Breast epithelium (tissue), 4 donors: ENCODE measurements at regions not wholly inside any gene's neighbourhood (a gene's known extent, or its start where the extent isn't known, plus 50 kb on each side); places are given as distances from the start of the nearest gene placed in this dataset.

ENCODE experiments used
- DNase-seq, 2 donors: peaks; one replicate each; pipeline ENCODE4 v3.0.0-alpha.2; 2019; ENCODE audit warnings: low spot score in 2 of 2
- H3K27ac ChIP-seq, 2 donors: fragments of 200-600 bp; sonication (generic) in 1 of 2; one replicate each; pipeline ENCODE4 v1.5.1; 2016 to 2019; ENCODE audit warnings: mild to moderate bottlenecking in 1 of 2
- H3K27me3 ChIP-seq, 2 donors: fragments of 200-600 bp; sonication (generic) in 1 of 2; one replicate each; pipeline versions ENCODE4 v1.5.1 to v1.6.0; 2017 to 2019; ENCODE audit warnings: control low read depth in 1 of 2, mild to moderate bottlenecking in 1 of 2
- H3K36me3 ChIP-seq: fragments of 200-600 bp; one replicate; pipeline ENCODE4 v1.5.1; 2019
- H3K4me1 ChIP-seq, 2 donors: fragments of 200-600 bp; sonication (generic); one replicate each; pipeline ENCODE4 v1.5.1; 2016 to 2019; ENCODE audit warnings: control low read depth in 1 of 2
- H3K4me3 ChIP-seq, 3 donors: fragments of 200-600 bp; sonication (generic); 1 replicate in 2 of 3; 2 replicates in 1 of 3; pipeline ENCODE4 v1.5.1; 2016 to 2019; ENCODE audit warnings: mild to moderate bottlenecking in 3 of 3, moderate library complexity in 2 of 3
- H3K9me3 ChIP-seq, 2 donors: fragments of 200-600 bp; sonication (generic) in 1 of 2; one replicate each; pipeline ENCODE4 v1.5.1; 2016 to 2019; ENCODE audit warnings: control low read depth in 1 of 2
- CTCF ChIP-seq, 3 donors: fragments of 450-650 bp; IDR thresholded peaks; one replicate each; pipeline ENCODE4 v1.5.1; 2016 to 2017; ENCODE audit warnings: antibody characterized with exemption in 3 of 3, mild to moderate bottlenecking in 3 of 3, moderate library complexity in 3 of 3
- POLR2A ChIP-seq: fragments of 450-650 bp; IDR thresholded peaks from one replicate; pipeline ENCODE4 v1.6.1; 2016; ENCODE audit warnings: antibody characterized with exemption, mild to moderate bottlenecking, moderate library complexity
- POLR2AphosphoS5 ChIP-seq, 3 donors: sonication (generic); formaldehyde crosslinking; IDR thresholded peaks; one replicate each; pipeline ENCODE4 v1.6.1; 2017; ENCODE audit warnings: antibody characterized with exemption in 3 of 3
- intact Hi-C: fragments of 100-400 bp; cut with DNase I; formaldehyde crosslinking; loops from one replicate; pipeline ENCODE4 v1.15.1; 2023; ENCODE audit warnings: low total_unique reads

- Histone ChIP-seq H3K36me3 (no peaks in the 10 kb centered on the region), H3K27ac (no peak overlapping the region), H3K27me3 (no peaks in the 10 kb centered on the region), H3K9me3 (peaks cover 7 to 28% of the 10 kb centered on the region in 2 donors), H3K4me3 (no peak overlapping the region), H3K4me1 (no peaks in the 10 kb centered on the region)
- DNase-seq: no peak
- no peak for TF ChIP-seq POLR2AphosphoS5 (IDR thresholded peaks at IDR 0.05)
- no peak for TF ChIP-seq POLR2A
- no peak for TF ChIP-seq CTCF (IDR thresholded peaks at IDR 0.05)
- intact Hi-C loops: no loop called here
Measured at GRCh38 chr14:53672526-53672925, 284.1 kb downstream of the BMP4 start.

GRCh38 chr14:53670701-53671100 is 285.9 kb downstream of the BMP4 start:
- DNase-seq: no peak

GRCh38 chr14:53668897-53669296 is 287.7 kb downstream of the BMP4 start:
- intact Hi-C loops: loop anchor here (5.0 kb wide), 1 partner anchor 452 kb away; no protein-coding TSS in a partner anchor
- DNase-seq: no peak
- Histone ChIP-seq H3K4me1 (no peaks in the 10 kb centered on the region), H3K27me3 (no peaks in the 10 kb centered on the region), H3K27ac (no peak overlapping the region), H3K36me3 (no peaks in the 10 kb centered on the region), H3K9me3 (peaks cover 0 to under 1% of the 10 kb centered on the region in 2 donors), H3K4me3 (no peak overlapping the region)
- no peak for TF ChIP-seq POLR2A

More at GRCh38 chr14:53670701-53671100, 285.9 kb downstream of the BMP4 start:
- intact Hi-C loops: no loop called here
- Histone ChIP-seq H3K27ac (no peak overlapping the region), H3K36me3 (no peaks in the 10 kb centered on the region), H3K4me1 (no peaks in the 10 kb centered on the region), H3K9me3 (peaks cover 0 to 14% of the 10 kb centered on the region in 2 donors), H3K4me3 (no peak overlapping the region), H3K27me3 (no peaks in the 10 kb centered on the region)
- no peak for TF ChIP-seq POLR2A
- no peak for TF ChIP-seq POLR2AphosphoS5 (IDR thresholded peaks at IDR 0.05)
- TF ChIP-seq CTCF (IDR thresholded peaks at IDR 0.05): no peak

- DNase-seq: no peak
- H3K27ac ChIP-seq: no peak overlapping the region
- H3K36me3 ChIP-seq: peaks cover 3% of the 10 kb centered on the region
- no peaks in the 10 kb centered on the region for H3K27me3 ChIP-seq
- intact Hi-C loops: no loop called here
- no peaks in the 10 kb centered on the region for H3K9me3 ChIP-seq
- TF ChIP-seq POLR2A: no peak
- TF ChIP-seq POLR2AphosphoS5 (IDR thresholded peaks at IDR 0.05): no peak
- TF ChIP-seq CTCF (IDR thresholded peaks at IDR 0.05): no peak
- no peak overlapping the region for H3K4me3 ChIP-seq
- no peaks in the 10 kb centered on the region for H3K4me1 ChIP-seq
Measured at GRCh38 chr14:53663709-53664108, 292.9 kb downstream of the BMP4 start.

GRCh38 chr14:53655080-53655785 is 301.4 kb downstream of the BMP4 start:
- intact Hi-C loops: no loop called here
- H3K36me3 ChIP-seq: no peaks in the 10 kb centered on the region
- no peaks in the 10 kb centered on the region for H3K4me1 ChIP-seq
- no peak overlapping the region for H3K27ac ChIP-seq
- no peaks in the 10 kb centered on the region for H3K27me3 ChIP-seq
- H3K9me3 ChIP-seq: no peaks in the 10 kb centered on the region
- DNase-seq: no peak
- TF ChIP-seq CTCF (IDR thresholded peaks at IDR 0.05): no peak
- no peak for TF ChIP-seq POLR2AphosphoS5 (IDR thresholded peaks at IDR 0.05)
- TF ChIP-seq POLR2A: no peak
- no peak overlapping the region for H3K4me3 ChIP-seq
